ENCODE measurements at regions not wholly inside any gene's neighbourhood (a gene's known extent, or its start where the extent isn't known, plus 50 kb on each side); places are given as distances from the start of the nearest gene placed in this dataset.

DNA sequence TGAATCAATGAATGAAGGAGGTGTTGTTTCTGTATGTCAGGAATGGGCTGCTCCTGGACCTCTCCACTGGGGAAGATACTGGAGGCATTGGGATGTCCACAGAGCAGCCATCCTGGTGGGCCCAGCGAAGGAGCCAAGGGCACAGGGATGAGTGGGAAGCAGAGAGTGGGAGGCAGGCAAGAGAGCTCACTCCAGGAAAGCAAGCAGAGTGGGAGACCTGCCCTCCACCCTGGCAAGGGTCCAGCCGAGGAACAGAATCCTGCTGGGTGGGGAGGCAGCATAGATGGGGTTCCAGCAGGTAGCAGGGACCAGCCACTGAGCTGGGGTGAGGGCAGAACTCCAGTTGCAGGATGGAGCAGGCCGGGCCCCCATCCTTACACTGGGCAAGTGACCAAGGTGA lies 71.9 kb upstream of the AMZ2 start:
- no peak overlapping the region for H3K56ac ChIP-seq (replicated peaks; ENCODE audit: insufficient read length, low read depth, low read length)
- H3K4me3 ChIP-seq (ENCODE audit: extremely low read depth in 1 of 4, insufficient read depth in 2 of 4, low read depth in 3 of 4, low read length in 4 of 4), result no peak overlapping the region
- no peak overlapping the region for H4K5ac ChIP-seq (ENCODE audit: insufficient read length, low read depth, low read length)
- H3K79me1 ChIP-seq (ENCODE audit: low read depth, low read length), result no peaks in the 10 kb centered on the region
- no peak overlapping the region for H3K27ac ChIP-seq (ENCODE audit: low read depth, low read length)
- H4K91ac ChIP-seq (replicated peaks; ENCODE audit: insufficient read length, low read length), result no peak overlapping the region
- no peak overlapping the region for H3K14ac ChIP-seq (ENCODE audit: insufficient read length)
- H3K23me2 ChIP-seq (ENCODE audit: low read depth, low read length), result no peaks in the 10 kb centered on the region
- H3K4ac ChIP-seq (replicated peaks; ENCODE audit: insufficient read length, low read depth, low read length), result no peak overlapping the region
- no peak overlapping the region for H3K4me2 ChIP-seq (ENCODE audit: insufficient read depth in 1 of 2, low read depth in 2 of 2, low read length in 2 of 2)
- H2BK120ac ChIP-seq (replicated peaks; ENCODE audit: low read depth, low read length), result no peak overlapping the region
- no peak overlapping the region for H2AK5ac ChIP-seq (ENCODE audit: low read depth, low read length)
- no peaks in the 10 kb centered on the region; a peak in 1 of 4 replicates for H3K9me3 ChIP-seq (ENCODE audit: insufficient read depth in 2 of 2, low read depth in 1 of 2, low read length in 1 of 2)
- no peak overlapping the region for H3K23ac ChIP-seq (ENCODE audit: insufficient read length)
- POLR2A ChIA-PET (ENCODE audit: partially characterized antibody), result interaction anchor here (2.1 kb wide), 1 partner anchor 24 kb away, joined by 7 read pairs; no protein-coding TSS in a partner anchor
- H2BK20ac ChIP-seq (ENCODE audit: low read length), result no peak overlapping the region
- CTCF ChIA-PET (ENCODE audit: partially characterized antibody), result interaction anchor here (0.9 to 3.3 kb wide), 7 partner anchors 10 to 197 kb away, joined by 3 to 33 read pairs (median 4); no protein-coding TSS in a partner anchor
- H2BK12ac ChIP-seq (ENCODE audit: low read depth, low read length), result no peak overlapping the region
- no peak overlapping the region for H3K9ac ChIP-seq (replicated peaks in 1 of 4; ENCODE audit: extremely low read depth in 1 of 4, low read depth in 3 of 4, low read length in 3 of 4)
- no peak overlapping the region for H2AFZ ChIP-seq (ENCODE audit: low read length)
- H3K27me3 ChIP-seq (replicated peaks in 1 of 4; ENCODE audit: control insufficient read depth in 3 of 4, extremely low read depth in 1 of 4, insufficient read depth in 3 of 4, low read length in 3 of 4), result no peaks in the 10 kb centered on the region
- 88% methylated on average over 3 of the region's 3 CpGs; no CpG with 5 or more reads in 1 of the 2 experiments for WGBS, 2 experiments (ENCODE audit: extremely low coverage in 1 of 2, insufficient coverage in 1 of 2, insufficient read length in 1 of 2, insufficient replicate concordance in 2 of 2, low coverage in 1 of 2, low lambda C conversion rate in 2 of 2, missing lambda C conversion rate in 1 of 2)
- no peaks in the 10 kb centered on the region for H4K20me1 ChIP-seq (replicated peaks in 1 of 2; ENCODE audit: control insufficient read depth in 1 of 2, insufficient read depth in 2 of 2, low read length in 2 of 2)
- no peak overlapping the region for H2BK5ac ChIP-seq (ENCODE audit: low read depth, low read length)
- no peaks in the 10 kb centered on the region for H3K79me2 ChIP-seq (ENCODE audit: control insufficient read depth in 1 of 2, insufficient read depth in 2 of 2, low read length in 2 of 2)
- no peak overlapping the region for H2BK15ac ChIP-seq (ENCODE audit: low read length)
- peak in 1 of 2 experiments; percentile 26 for DNase-seq (ENCODE audit: low read depth in 1 of 2, low spot score in 2 of 2)
- H3K18ac ChIP-seq (ENCODE audit: extremely low read depth, low read length), result no peak overlapping the region
- FAIRE-seq, result no peak
- H3K36me3 ChIP-seq (ENCODE audit: control insufficient read depth in 2 of 4, insufficient read depth in 4 of 4, low read length in 3 of 4), result no peaks in the 10 kb centered on the region
- H3K4me1 ChIP-seq (replicated peaks in 1 of 4; ENCODE audit: control insufficient read depth in 3 of 4, insufficient read depth in 4 of 4, low read length in 3 of 4), result no peaks in the 10 kb centered on the region
- no peak for TF ChIP-seq HDAC2 (IDR thresholded peaks at IDR 0.05; ENCODE audit: borderline replicate concordance in 1 of 2, low read depth in 2 of 2, low read length in 2 of 2)
- H4K8ac ChIP-seq (ENCODE audit: extremely low read depth, insufficient read depth, low read length), result no peak overlapping the region

All from H1 (cell line).